NCI-H1105 treated with DMSO at 0.1 percent for 48 hours (cell line): ENCODE measurements at regions not wholly inside any gene's neighbourhood (a gene's known extent, or its start where the extent isn't known, plus 50 kb on each side); places are given as distances from the start of the nearest gene placed in this dataset.

Source experiments
- DNase-seq: peaks from one replicate; lab custom pipeline; 2025; lab: John Stamatoyannopoulos, UW

- no peak for DNase-seq
Measured at GRCh38 chr22:48711669-48712068, 1116.0 kb downstream of the BRD1 start.

- no peak for DNase-seq
Measured at GRCh38 chr22:48711031-48711431, 1116.6 kb downstream of the BRD1 start.

- DNase-seq: no peak
Measured at GRCh38 chr22:48710410-48710809, 1117.3 kb downstream of the BRD1 start.

GRCh38 chr22:48709976-48710375, 1117.7 kb downstream of the BRD1 start:
- DNase-seq: no peak

- DNase-seq: no peak
Measured at GRCh38 chr22:48709453-48709852, 1118.2 kb downstream of the BRD1 start.

GRCh38 chr22:48708558-48709245, 1119.0 kb downstream of the BRD1 start:
- no peak for DNase-seq

GRCh38 chr22:48707763-48708557, 1119.7 kb downstream of the BRD1 start:
- no peak for DNase-seq

GRCh38 chr22:48706934-48707762, 1120.5 kb downstream of the BRD1 start:
- DNase-seq: no peak

- no peak for DNase-seq
Measured at GRCh38 chr22:48705917-48706605, 1121.6 kb downstream of the BRD1 start.

GRCh38 chr22:48705159-48705916, 1122.3 kb downstream of the BRD1 start:
- DNase-seq: no peak

GRCh38 chr22:48704335-48704734, 1123.3 kb downstream of the BRD1 start:
- no peak for DNase-seq

GRCh38 chr22:48703265-48703941, 1124.3 kb downstream of the BRD1 start:
- DNase-seq: no peak

GRCh38 chr22:48702573-48703264, 1125.0 kb downstream of the BRD1 start:
- no peak for DNase-seq

- no peak for DNase-seq
Measured at GRCh38 chr22:48701296-48702030, 1126.2 kb downstream of the BRD1 start.

- DNase-seq: no peak
Measured at GRCh38 chr22:48700566-48701295, 1126.9 kb downstream of the BRD1 start.

- no peak for DNase-seq
Measured at GRCh38 chr22:48700180-48700565, 1127.5 kb downstream of the BRD1 start.

- no peak for DNase-seq
Measured at GRCh38 chr22:48699511-48699910, 1128.2 kb downstream of the BRD1 start.

GRCh38 chr22:48698618-48699017, 1129.1 kb downstream of the BRD1 start:
- DNase-seq: no peak
